ENCODE measurements at regions not wholly inside any gene's neighbourhood (a gene's known extent, or its start where the extent isn't known, plus 50 kb on each side); places are given as distances from the start of the nearest gene placed in this dataset.

GRCh38 chr5:68380078-68380477 lies 164.5 kb downstream of the PIK3R1 start:
- DNase-seq, result no peak

- DNase-seq, result no peak
Observed at GRCh38 chr5:68381060-68381459, 165.5 kb downstream of the PIK3R1 start.

GRCh38 chr5:68381909-68382308 lies 166.4 kb downstream of the PIK3R1 start:
- no peak for DNase-seq

GRCh38 chr5:68382640-68383039 lies 167.1 kb downstream of the PIK3R1 start:
- DNase-seq, result no peak

- DNase-seq, result no peak
Observed at GRCh38 chr5:68383888-68384310, 168.3 kb downstream of the PIK3R1 start.

GRCh38 chr5:68384936-68385594 lies 169.5 kb downstream of the PIK3R1 start:
- no peak for DNase-seq

GRCh38 chr5:68385936-68386335 lies 170.4 kb downstream of the PIK3R1 start:
- DNase-seq, result no peak

- no peak for DNase-seq
Observed at GRCh38 chr5:68387074-68387796, 171.7 kb downstream of the PIK3R1 start.

- DNase-seq, result no peak
Observed at GRCh38 chr5:68389618-68390017, 174.1 kb downstream of the PIK3R1 start.

GRCh38 chr5:68392617-68393016 lies 177.1 kb downstream of the PIK3R1 start:
- no peak for DNase-seq

GRCh38 chr5:68395302-68395701 lies 179.7 kb downstream of the PIK3R1 start:
- no peak for DNase-seq

GRCh38 chr5:68395926-68396511 lies 180.5 kb downstream of the PIK3R1 start:
- DNase-seq, result no peak

- no peak for DNase-seq
Observed at GRCh38 chr5:68396722-68397121, 181.2 kb downstream of the PIK3R1 start.

GRCh38 chr5:68398146-68398812 lies 182.7 kb downstream of the PIK3R1 start:
- DNase-seq, result no peak

GRCh38 chr5:68403301-68403700 lies 187.7 kb downstream of the PIK3R1 start:
- DNase-seq, result no peak

- DNase-seq, result no peak
Observed at GRCh38 chr5:68404246-68404645, 188.7 kb downstream of the PIK3R1 start.

GRCh38 chr5:68405026-68405684 lies 189.6 kb downstream of the PIK3R1 start:
- DNase-seq, result peak; percentile 72

GRCh38 chr5:68405784-68406743 lies 190.5 kb downstream of the PIK3R1 start:
- DNase-seq, result peak; percentile 18

GRCh38 chr5:68406767-68407241 lies 191.2 kb downstream of the PIK3R1 start:
- DNase-seq, result no peak

GRCh38 chr5:68407311-68408239 lies 192.0 kb downstream of the PIK3R1 start:
- no peak for DNase-seq

All from OCI-M1 (cell line).